ENCODE measurements at regions not wholly inside any gene's neighbourhood (a gene's known extent, or its start where the extent isn't known, plus 50 kb on each side); places are given as distances from the start of the nearest gene placed in this dataset.

- no peak for TF ChIP-seq CTCF (IDR thresholded peaks at IDR 0.05; ENCODE audit: low read depth, low read length)
- in situ Hi-C loops (cut with HindIII; ENCODE audit: low sequenced_read_pairs) = no loop called here
- DNase-seq (ENCODE audit: low read depth, low spot score) = no peak
- no peak overlapping the region for H3K4me3 ChIP-seq (ENCODE audit: low read depth, low read length)
Measured at GRCh38 chr20:48234951-48235350, 449.7 kb upstream of the SULF2 start.

GRCh38 chr20:48231253-48231930 lies 446.1 kb upstream of the SULF2 start:
- no peak for TF ChIP-seq CTCF (IDR thresholded peaks at IDR 0.05; ENCODE audit: low read depth, low read length)
- H3K4me3 ChIP-seq (ENCODE audit: low read depth, low read length) = no peak overlapping the region
- in situ Hi-C loops (cut with HindIII; ENCODE audit: low sequenced_read_pairs) = no loop called here
- DNase-seq (ENCODE audit: low read depth, low spot score) = no peak

- DNase-seq (ENCODE audit: low read depth, low spot score) = no peak
- TF ChIP-seq CTCF (IDR thresholded peaks at IDR 0.05; ENCODE audit: low read depth, low read length) = no peak
- in situ Hi-C loops (cut with HindIII; ENCODE audit: low sequenced_read_pairs) = no loop called here
- H3K4me3 ChIP-seq (ENCODE audit: low read depth, low read length) = no peak overlapping the region
Measured at GRCh38 chr20:48230216-48230615, 444.9 kb upstream of the SULF2 start.

GRCh38 chr20:48227381-48227780 lies 442.1 kb upstream of the SULF2 start:
- H3K4me3 ChIP-seq (ENCODE audit: low read depth, low read length) = no peak overlapping the region
- DNase-seq (ENCODE audit: low read depth, low spot score) = no peak
- in situ Hi-C loops (cut with HindIII; ENCODE audit: low sequenced_read_pairs) = no loop called here
- no peak for TF ChIP-seq CTCF (IDR thresholded peaks at IDR 0.05; ENCODE audit: low read depth, low read length)

GRCh38 chr20:48226642-48227041 lies 441.4 kb upstream of the SULF2 start:
- no peak for DNase-seq (ENCODE audit: low read depth, low spot score)
- in situ Hi-C loops (cut with HindIII; ENCODE audit: low sequenced_read_pairs) = no loop called here
- TF ChIP-seq CTCF (IDR thresholded peaks at IDR 0.05; ENCODE audit: low read depth, low read length) = no peak
- H3K4me3 ChIP-seq (ENCODE audit: low read depth, low read length) = no peak overlapping the region

- no peak for DNase-seq (ENCODE audit: low read depth, low spot score)
- no peak for TF ChIP-seq CTCF (IDR thresholded peaks at IDR 0.05; ENCODE audit: low read depth, low read length)
- in situ Hi-C loops (cut with HindIII; ENCODE audit: low sequenced_read_pairs) = no loop called here
- H3K4me3 ChIP-seq (ENCODE audit: low read depth, low read length) = no peak overlapping the region
Measured at GRCh38 chr20:48224533-48225050, 439.3 kb upstream of the SULF2 start.
